MM.1S (cell line): ENCODE measurements at regions not wholly inside any gene's neighbourhood (a gene's known extent, or its start where the extent isn't known, plus 50 kb on each side); places are given as distances from the start of the nearest gene placed in this dataset.
"Not testable (repeated sequence)": the region's sequence is repeated elsewhere in the genome, so short reads cannot be mapped to it uniquely, and the experiment has no call there.

ENCODE experiments used
- EZH2 ChIP-seq: fragments of 300-600 bp; sonication (generic); optimal IDR thresholded peaks from 2 replicates; pipeline ENCODE3; 2017; ENCODE audit warnings: low read depth, mild to moderate bottlenecking, antibody characterized with exemption, low read length, mixed read lengths
- EZH2phosphoT487 ChIP-seq: fragments of 300-600 bp; sonication (generic); IDR thresholded peaks from 2 replicates; pipeline ENCODE4 v1.6.1; 2018; ENCODE audit warnings: antibody characterized with exemption, low read length
- TF ChIP-seq, protein P1 (sequence below): fragments of 300-600 bp; sonication (generic); IDR thresholded peaks from 2 replicates; pipeline ENCODE4 v1.5.1; 2016; ENCODE audit warnings: antibody characterized with exemption, low read length, mixed read lengths

DNA sequence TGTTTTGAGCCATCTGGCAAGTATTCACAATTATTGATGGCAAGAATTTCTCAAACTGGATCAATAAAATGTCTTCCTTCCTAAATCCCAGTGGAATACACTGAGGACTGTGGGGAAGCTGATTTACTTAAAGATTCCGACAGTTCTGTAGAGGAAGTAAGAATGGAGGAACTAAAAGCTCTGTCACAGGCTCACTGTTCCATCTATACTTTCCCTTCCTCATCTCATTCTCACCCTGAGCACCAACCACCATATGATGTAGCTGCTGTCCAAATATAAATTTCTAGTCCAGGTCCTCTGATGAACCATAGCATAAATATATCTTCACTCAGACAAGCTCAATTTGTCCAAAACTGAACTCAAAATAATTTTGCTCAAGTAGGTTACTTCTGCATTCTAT lies 49.8 kb upstream of the POMZP3 start:
- TF ChIP-seq, protein P1, sequence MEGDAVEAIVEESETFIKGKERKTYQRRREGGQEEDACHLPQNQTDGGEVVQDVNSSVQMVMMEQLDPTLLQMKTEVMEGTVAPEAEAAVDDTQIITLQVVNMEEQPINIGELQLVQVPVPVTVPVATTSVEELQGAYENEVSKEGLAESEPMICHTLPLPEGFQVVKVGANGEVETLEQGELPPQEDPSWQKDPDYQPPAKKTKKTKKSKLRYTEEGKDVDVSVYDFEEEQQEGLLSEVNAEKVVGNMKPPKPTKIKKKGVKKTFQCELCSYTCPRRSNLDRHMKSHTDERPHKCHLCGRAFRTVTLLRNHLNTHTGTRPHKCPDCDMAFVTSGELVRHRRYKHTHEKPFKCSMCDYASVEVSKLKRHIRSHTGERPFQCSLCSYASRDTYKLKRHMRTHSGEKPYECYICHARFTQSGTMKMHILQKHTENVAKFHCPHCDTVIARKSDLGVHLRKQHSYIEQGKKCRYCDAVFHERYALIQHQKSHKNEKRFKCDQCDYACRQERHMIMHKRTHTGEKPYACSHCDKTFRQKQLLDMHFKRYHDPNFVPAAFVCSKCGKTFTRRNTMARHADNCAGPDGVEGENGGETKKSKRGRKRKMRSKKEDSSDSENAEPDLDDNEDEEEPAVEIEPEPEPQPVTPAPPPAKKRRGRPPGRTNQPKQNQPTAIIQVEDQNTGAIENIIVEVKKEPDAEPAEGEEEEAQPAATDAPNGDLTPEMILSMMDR: not testable (repeated sequence)
- TF ChIP-seq EZH2, EZH2phosphoT487: not testable (repeated sequence)
